ENCODE measurements at regions not wholly inside any gene's neighbourhood (a gene's known extent, or its start where the extent isn't known, plus 50 kb on each side); places are given as distances from the start of the nearest gene placed in this dataset.

DNA sequence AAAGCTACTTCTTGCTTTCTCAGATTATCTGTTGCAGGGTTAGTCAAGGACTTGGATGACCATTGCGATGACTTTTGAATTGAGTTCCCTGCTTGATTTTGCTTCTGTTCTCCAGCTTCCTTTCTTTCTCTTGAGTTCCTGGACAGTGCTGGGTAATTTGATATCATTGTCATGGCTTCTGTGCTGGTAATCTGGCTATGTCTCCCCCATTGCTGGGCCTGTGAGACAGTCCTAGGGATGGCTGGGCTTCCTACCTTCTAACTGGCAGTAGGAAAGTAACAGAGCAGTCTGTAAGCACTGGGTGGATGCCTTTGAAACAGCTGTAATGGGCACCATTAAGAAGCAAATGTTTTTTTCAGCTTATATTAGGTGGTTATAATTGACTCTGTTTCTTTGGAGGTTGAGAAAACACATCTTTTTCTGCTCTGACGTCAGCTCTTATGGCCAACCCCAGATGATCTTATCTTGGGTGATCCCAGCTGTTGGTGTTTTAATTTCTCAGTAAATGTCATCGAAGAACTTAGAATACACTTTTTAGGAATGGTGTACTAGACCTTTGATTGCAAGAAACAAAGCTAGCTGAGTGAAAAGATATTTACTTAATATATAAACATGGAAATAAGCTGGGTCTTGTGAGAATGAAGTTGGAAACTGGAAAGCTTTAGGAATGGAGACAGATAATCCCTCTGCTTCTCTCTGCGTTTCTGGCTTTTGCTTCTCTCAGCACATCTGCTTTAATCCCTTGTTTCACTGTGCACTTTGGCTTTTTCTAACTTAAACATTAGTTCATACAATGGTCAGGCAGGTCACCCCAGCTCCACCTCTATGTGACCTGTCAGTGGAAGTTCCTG is 195.0 kb upstream of the MAN1A1 start:
- no peak for DNase-seq (ENCODE audit: low spot score)
- in situ Hi-C loops (cut with MboI; ENCODE audit: low pct_unique_long_range_greater_than_20kb, low sequenced_read_pairs, unreplicated experiment), result no loop called here

DNA sequence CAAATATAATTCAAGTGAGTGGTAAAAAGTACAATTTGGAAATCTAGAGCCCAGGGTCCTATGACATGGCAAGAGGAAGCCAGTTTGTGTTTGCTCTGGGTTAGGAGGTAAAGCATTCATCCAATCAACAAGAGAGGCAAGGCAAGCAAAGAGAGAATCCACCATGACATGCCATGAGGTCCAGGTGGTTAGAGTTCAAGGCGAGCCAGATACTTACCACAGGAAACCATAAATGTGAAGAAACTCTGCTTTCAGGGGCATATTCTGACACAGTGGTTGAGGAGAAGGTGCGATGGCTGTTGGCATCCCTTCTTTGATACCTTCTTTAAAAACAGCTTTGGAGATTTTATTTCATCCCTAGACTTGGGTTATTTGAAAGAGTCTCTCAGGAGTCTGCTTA is 193.8 kb upstream of the MAN1A1 start:
- DNase-seq (ENCODE audit: low spot score), result no peak
- TF ChIP-seq, protein P1, sequence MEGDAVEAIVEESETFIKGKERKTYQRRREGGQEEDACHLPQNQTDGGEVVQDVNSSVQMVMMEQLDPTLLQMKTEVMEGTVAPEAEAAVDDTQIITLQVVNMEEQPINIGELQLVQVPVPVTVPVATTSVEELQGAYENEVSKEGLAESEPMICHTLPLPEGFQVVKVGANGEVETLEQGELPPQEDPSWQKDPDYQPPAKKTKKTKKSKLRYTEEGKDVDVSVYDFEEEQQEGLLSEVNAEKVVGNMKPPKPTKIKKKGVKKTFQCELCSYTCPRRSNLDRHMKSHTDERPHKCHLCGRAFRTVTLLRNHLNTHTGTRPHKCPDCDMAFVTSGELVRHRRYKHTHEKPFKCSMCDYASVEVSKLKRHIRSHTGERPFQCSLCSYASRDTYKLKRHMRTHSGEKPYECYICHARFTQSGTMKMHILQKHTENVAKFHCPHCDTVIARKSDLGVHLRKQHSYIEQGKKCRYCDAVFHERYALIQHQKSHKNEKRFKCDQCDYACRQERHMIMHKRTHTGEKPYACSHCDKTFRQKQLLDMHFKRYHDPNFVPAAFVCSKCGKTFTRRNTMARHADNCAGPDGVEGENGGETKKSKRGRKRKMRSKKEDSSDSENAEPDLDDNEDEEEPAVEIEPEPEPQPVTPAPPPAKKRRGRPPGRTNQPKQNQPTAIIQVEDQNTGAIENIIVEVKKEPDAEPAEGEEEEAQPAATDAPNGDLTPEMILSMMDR (IDR thresholded peaks at IDR 0.05; ENCODE audit: extremely low read depth, insufficient read depth, missing control alignments), result no peak
- in situ Hi-C loops (cut with MboI; ENCODE audit: low pct_unique_long_range_greater_than_20kb, low sequenced_read_pairs, unreplicated experiment), result no loop called here

More for the DNA sequence above, 195.0 kb upstream of the MAN1A1 start:
- TF ChIP-seq, protein P1 (IDR thresholded peaks at IDR 0.05; ENCODE audit: extremely low read depth, insufficient read depth, missing control alignments), result no peak

DNA sequence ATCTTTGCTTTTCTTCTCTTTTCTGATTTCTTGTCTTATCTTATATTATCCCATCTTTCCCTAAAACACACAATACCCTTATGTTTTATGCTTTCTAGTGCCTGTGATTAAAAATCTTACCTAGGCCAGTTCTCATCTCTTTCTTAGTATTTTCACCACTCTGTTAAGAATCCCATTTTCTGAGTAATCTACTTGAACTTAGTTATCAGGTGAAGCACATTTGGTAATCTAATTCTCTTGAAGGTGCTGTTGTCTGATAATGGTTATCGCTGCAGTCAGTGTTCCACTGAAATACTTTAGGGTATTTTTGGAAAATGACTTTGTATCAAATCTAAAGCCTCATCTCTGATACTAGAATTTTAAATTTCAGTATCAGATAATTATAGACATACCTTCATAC is 192.5 kb upstream of the MAN1A1 start:
- no peak for DNase-seq (ENCODE audit: low spot score)
- TF ChIP-seq, protein P1 (IDR thresholded peaks at IDR 0.05; ENCODE audit: extremely low read depth, insufficient read depth, missing control alignments), result no peak
- in situ Hi-C loops (cut with MboI; ENCODE audit: low pct_unique_long_range_greater_than_20kb, low sequenced_read_pairs, unreplicated experiment), result no loop called here

DNA sequence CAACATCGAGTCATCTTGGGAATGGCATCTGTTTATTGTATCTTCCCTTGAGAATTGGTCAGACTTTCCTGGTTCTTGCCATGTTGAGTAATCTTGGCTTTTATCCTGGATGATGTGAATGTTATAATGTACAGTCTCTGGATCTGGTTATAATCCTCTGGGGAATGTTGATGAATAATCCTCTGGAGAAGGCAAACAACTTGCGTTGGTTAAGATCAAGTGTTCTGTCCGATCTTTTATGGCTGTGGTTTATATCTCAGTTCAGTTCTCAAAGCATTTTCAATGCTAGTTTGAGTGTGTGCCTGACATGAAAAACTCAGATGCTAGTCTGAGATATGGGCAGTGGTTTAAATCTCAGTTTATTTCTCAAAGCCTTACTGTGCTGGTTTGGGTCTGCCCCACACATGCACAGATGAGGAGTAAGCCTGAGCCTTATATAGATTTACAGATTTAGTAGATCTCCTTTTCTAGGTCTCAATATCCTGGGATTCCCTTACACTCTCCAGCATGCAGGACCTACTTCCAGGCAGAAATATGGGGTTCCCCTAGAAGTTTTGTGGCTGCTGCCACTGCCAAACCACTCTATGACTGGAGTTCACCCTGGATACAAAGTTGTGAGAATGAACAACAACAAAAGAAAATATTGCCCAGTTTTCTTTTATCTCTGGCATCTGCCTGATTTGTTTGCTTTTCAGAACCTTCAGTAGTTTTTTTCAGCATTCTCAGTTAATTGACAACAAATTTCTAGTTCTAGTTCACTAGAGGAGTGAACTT is 191.8 kb upstream of the MAN1A1 start:
- no peak for DNase-seq (ENCODE audit: low spot score)
- TF ChIP-seq, protein P1 (IDR thresholded peaks at IDR 0.05; ENCODE audit: extremely low read depth, insufficient read depth, missing control alignments), result no peak
- in situ Hi-C loops (cut with MboI; ENCODE audit: low pct_unique_long_range_greater_than_20kb, low sequenced_read_pairs, unreplicated experiment), result no loop called here

DNA sequence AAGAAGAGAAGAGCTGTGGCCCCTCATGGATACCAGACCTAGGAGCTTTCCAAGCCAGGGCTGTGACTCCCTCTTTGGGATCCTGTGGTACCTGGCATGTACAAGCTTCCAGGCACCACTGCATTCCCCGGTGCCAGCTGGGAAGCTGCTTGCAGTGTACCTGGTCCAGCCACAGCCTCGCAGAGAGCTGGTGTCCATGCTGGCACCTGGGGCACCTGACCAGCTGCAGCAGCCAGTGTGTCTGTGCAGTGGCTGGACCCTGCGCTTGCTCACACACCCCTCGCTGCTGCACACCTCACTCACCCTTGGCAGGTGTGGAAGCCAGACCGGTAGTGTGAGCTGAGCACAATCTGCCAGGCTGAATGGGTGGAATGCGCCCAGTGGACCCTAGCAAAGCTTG is 190.9 kb upstream of the MAN1A1 start:
- TF ChIP-seq, protein P1 (IDR thresholded peaks at IDR 0.05; ENCODE audit: extremely low read depth, insufficient read depth, missing control alignments), result no peak
- in situ Hi-C loops (cut with MboI; ENCODE audit: low pct_unique_long_range_greater_than_20kb, low sequenced_read_pairs, unreplicated experiment), result no loop called here
- DNase-seq (ENCODE audit: low spot score), result no peak

DNA sequence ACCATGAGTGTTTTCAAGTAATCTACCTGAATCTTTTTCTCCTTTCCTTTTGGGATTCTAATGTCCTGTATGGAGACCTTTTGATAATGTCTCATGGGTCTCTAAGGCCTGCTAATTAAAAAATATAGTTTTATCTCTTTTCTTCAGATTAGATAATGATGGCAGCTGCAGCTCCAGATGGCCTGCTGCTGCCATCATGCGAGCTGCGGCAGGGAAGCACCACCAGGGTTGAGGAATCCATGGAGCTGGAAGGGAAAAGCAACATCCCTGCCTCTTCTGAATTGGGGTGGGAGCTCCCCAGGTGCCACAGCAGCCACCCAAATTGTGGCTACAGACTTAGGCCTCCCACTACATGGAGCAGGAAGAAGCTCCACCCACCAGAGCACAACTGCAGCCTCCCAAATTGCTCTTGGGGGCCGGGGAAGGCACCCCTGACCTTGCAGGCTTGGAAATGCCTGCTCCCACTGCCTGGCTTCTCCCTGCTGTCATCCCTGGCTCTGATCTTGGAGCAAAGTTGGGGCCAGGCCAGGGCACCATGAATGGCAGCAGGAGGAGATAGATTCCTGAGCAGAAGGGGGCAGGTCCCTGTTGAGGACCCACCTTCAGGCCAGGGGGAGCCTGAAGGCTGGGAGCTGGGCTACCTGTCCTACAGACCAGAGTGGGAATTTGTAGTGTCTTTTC is 189.6 kb upstream of the MAN1A1 start:
- TF ChIP-seq, protein P1 (IDR thresholded peaks at IDR 0.05; ENCODE audit: extremely low read depth, insufficient read depth, missing control alignments), result no peak
- no peak for DNase-seq (ENCODE audit: low spot score)
- in situ Hi-C loops (cut with MboI; ENCODE audit: low pct_unique_long_range_greater_than_20kb, low sequenced_read_pairs, unreplicated experiment), result no loop called here

Data from GM13977 (cell line).